ENCODE measurements at regions not wholly inside any gene's neighbourhood (a gene's known extent, or its start where the extent isn't known, plus 50 kb on each side); places are given as distances from the start of the nearest gene placed in this dataset.

- H3K9me3 ChIP-seq (ENCODE audit: control insufficient read depth in 2 of 2, insufficient read depth in 1 of 2, low read length in 1 of 2) = no peaks in the 10 kb centered on the region
- H3K4me3 ChIP-seq (ENCODE audit: low read length in 2 of 2) = no peak overlapping the region
- no peaks in the 10 kb centered on the region for H3K27me3 ChIP-seq (ENCODE audit: control insufficient read depth in 2 of 2, insufficient read depth in 1 of 2, low read length in 1 of 2)
- 78% methylated on average over 3 of the region's 3 CpGs for WGBS
- H3K36me3 ChIP-seq (ENCODE audit: control insufficient read depth in 2 of 2, insufficient read depth in 2 of 2, low read length in 1 of 2) = no peaks in the 10 kb centered on the region
- peak in 4 of 9 donors; percentile 4 to 45 (median 10) for DNase-seq (ENCODE audit: low read depth in 6 of 9, low spot score in 9 of 9)
- no peak overlapping the region for H3K27ac ChIP-seq (ENCODE audit: low read depth in 1 of 2, low read length in 1 of 2)
- H3K4me1 ChIP-seq (ENCODE audit: control insufficient read depth in 2 of 2, insufficient read depth in 2 of 2, low read length in 2 of 2) = no peaks in the 10 kb centered on the region
Observed at GRCh38 chr18:38330573-38330972, 765.0 kb upstream of the CELF4 start.

- Histone ChIP-seq H3K4me1 (ENCODE audit: control insufficient read depth in 2 of 2, insufficient read depth in 2 of 2, low read length in 2 of 2) (no peaks in the 10 kb centered on the region), H3K27me3 (ENCODE audit: control insufficient read depth in 2 of 2, insufficient read depth in 1 of 2, low read length in 1 of 2) (no peaks in the 10 kb centered on the region), H3K4me3 (ENCODE audit: low read length in 2 of 2) (no peak overlapping the region), H3K9me3 (ENCODE audit: control insufficient read depth in 2 of 2, insufficient read depth in 1 of 2, low read length in 1 of 2) (no peaks in the 10 kb centered on the region), H3K36me3 (ENCODE audit: control insufficient read depth in 2 of 2, insufficient read depth in 2 of 2, low read length in 1 of 2) (no peaks in the 10 kb centered on the region), H3K27ac (ENCODE audit: low read depth in 1 of 2, low read length in 1 of 2) (no peak overlapping the region)
- no peak for DNase-seq (ENCODE audit: low read depth in 6 of 9, low spot score in 9 of 9)
Observed at GRCh38 chr18:38329145-38329544, 763.5 kb upstream of the CELF4 start.

GRCh38 chr18:38322206-38322605 is 756.6 kb upstream of the CELF4 start:
- no peaks in the 10 kb centered on the region for H3K36me3 ChIP-seq (ENCODE audit: control insufficient read depth in 2 of 2, insufficient read depth in 2 of 2, low read length in 1 of 2)
- no peak for DNase-seq (ENCODE audit: low read depth in 6 of 9, low spot score in 9 of 9)
- H3K4me3 ChIP-seq (ENCODE audit: low read length in 2 of 2) = no peak overlapping the region
- no peaks in the 10 kb centered on the region for H3K4me1 ChIP-seq (ENCODE audit: control insufficient read depth in 2 of 2, insufficient read depth in 2 of 2, low read length in 2 of 2)
- no peaks in the 10 kb centered on the region for H3K27me3 ChIP-seq (ENCODE audit: control insufficient read depth in 2 of 2, insufficient read depth in 1 of 2, low read length in 1 of 2)
- no peaks in the 10 kb centered on the region for H3K9me3 ChIP-seq (ENCODE audit: control insufficient read depth in 2 of 2, insufficient read depth in 1 of 2, low read length in 1 of 2)
- WGBS = 70% methylated on average over 1 of the region's 1 CpG
- no peak overlapping the region for H3K27ac ChIP-seq (ENCODE audit: low read depth in 1 of 2, low read length in 1 of 2)

- Histone ChIP-seq H3K4me3 (ENCODE audit: low read length in 2 of 2) (no peak overlapping the region), H3K27me3 (ENCODE audit: control insufficient read depth in 2 of 2, insufficient read depth in 1 of 2, low read length in 1 of 2) (no peaks in the 10 kb centered on the region), H3K27ac (ENCODE audit: low read depth in 1 of 2, low read length in 1 of 2) (no peak overlapping the region), H3K4me1 (ENCODE audit: control insufficient read depth in 2 of 2, insufficient read depth in 2 of 2, low read length in 2 of 2) (no peaks in the 10 kb centered on the region), H3K9me3 (ENCODE audit: control insufficient read depth in 2 of 2, insufficient read depth in 1 of 2, low read length in 1 of 2) (no peaks in the 10 kb centered on the region), H3K36me3 (ENCODE audit: control insufficient read depth in 2 of 2, insufficient read depth in 2 of 2, low read length in 1 of 2) (no peaks in the 10 kb centered on the region)
- 95% methylated on average over 3 of the region's 3 CpGs for WGBS
- DNase-seq (ENCODE audit: low read depth in 6 of 9, low spot score in 9 of 9) = no peak
Observed at GRCh38 chr18:38321262-38321661, 755.7 kb upstream of the CELF4 start.

- Histone ChIP-seq H3K9me3 (ENCODE audit: control insufficient read depth in 2 of 2, insufficient read depth in 1 of 2, low read length in 1 of 2) (no peaks in the 10 kb centered on the region), H3K36me3 (ENCODE audit: control insufficient read depth in 2 of 2, insufficient read depth in 2 of 2, low read length in 1 of 2) (no peaks in the 10 kb centered on the region), H3K4me3 (ENCODE audit: low read length in 2 of 2) (no peak overlapping the region), H3K27ac (ENCODE audit: low read depth in 1 of 2, low read length in 1 of 2) (no peak overlapping the region), H3K4me1 (ENCODE audit: control insufficient read depth in 2 of 2, insufficient read depth in 2 of 2, low read length in 2 of 2) (no peaks in the 10 kb centered on the region), H3K27me3 (ENCODE audit: control insufficient read depth in 2 of 2, insufficient read depth in 1 of 2, low read length in 1 of 2) (no peaks in the 10 kb centered on the region)
- DNase-seq (ENCODE audit: low read depth in 6 of 9, low spot score in 9 of 9) = no peak
Observed at GRCh38 chr18:38318416-38318815, 752.8 kb upstream of the CELF4 start.

GRCh38 chr18:38313831-38314230 is 748.2 kb upstream of the CELF4 start:
- H3K4me3 ChIP-seq (ENCODE audit: low read length in 2 of 2) = no peak overlapping the region
- no peaks in the 10 kb centered on the region for H3K9me3 ChIP-seq (ENCODE audit: control insufficient read depth in 2 of 2, insufficient read depth in 1 of 2, low read length in 1 of 2)
- no peaks in the 10 kb centered on the region for H3K36me3 ChIP-seq (ENCODE audit: control insufficient read depth in 2 of 2, insufficient read depth in 2 of 2, low read length in 1 of 2)
- no peaks in the 10 kb centered on the region for H3K27me3 ChIP-seq (ENCODE audit: control insufficient read depth in 2 of 2, insufficient read depth in 1 of 2, low read length in 1 of 2)
- H3K4me1 ChIP-seq (ENCODE audit: control insufficient read depth in 2 of 2, insufficient read depth in 2 of 2, low read length in 2 of 2) = no peaks in the 10 kb centered on the region
- no peak overlapping the region for H3K27ac ChIP-seq (ENCODE audit: low read depth in 1 of 2, low read length in 1 of 2)
- no peak for DNase-seq (ENCODE audit: low read depth in 6 of 9, low spot score in 9 of 9)

GRCh38 chr18:38312532-38312931 is 746.9 kb upstream of the CELF4 start:
- 95% methylated on average over 3 of the region's 3 CpGs for WGBS
- no peaks in the 10 kb centered on the region for H3K36me3 ChIP-seq (ENCODE audit: control insufficient read depth in 2 of 2, insufficient read depth in 2 of 2, low read length in 1 of 2)
- no peak for DNase-seq (ENCODE audit: low read depth in 6 of 9, low spot score in 9 of 9)

GRCh38 chr18:38310936-38311335 is 745.3 kb upstream of the CELF4 start:
- Histone ChIP-seq H3K4me1 (ENCODE audit: control insufficient read depth in 2 of 2, insufficient read depth in 2 of 2, low read length in 2 of 2) (no peaks in the 10 kb centered on the region), H3K4me3 (ENCODE audit: low read length in 2 of 2) (no peak overlapping the region), H3K27me3 (ENCODE audit: control insufficient read depth in 2 of 2, insufficient read depth in 1 of 2, low read length in 1 of 2) (no peaks in the 10 kb centered on the region), H3K9me3 (ENCODE audit: control insufficient read depth in 2 of 2, insufficient read depth in 1 of 2, low read length in 1 of 2) (no peaks in the 10 kb centered on the region), H3K36me3 (ENCODE audit: control insufficient read depth in 2 of 2, insufficient read depth in 2 of 2, low read length in 1 of 2) (no peaks in the 10 kb centered on the region), H3K27ac (ENCODE audit: low read depth in 1 of 2, low read length in 1 of 2) (no peak overlapping the region)
- 95% methylated on average over 2 of the region's 2 CpGs for WGBS
- DNase-seq (ENCODE audit: low read depth in 6 of 9, low spot score in 9 of 9) = no peak

More at GRCh38 chr18:38312532-38312931, 746.9 kb upstream of the CELF4 start:
- H3K27ac ChIP-seq (ENCODE audit: low read depth in 1 of 2, low read length in 1 of 2) = no peak overlapping the region
- H3K4me1 ChIP-seq (ENCODE audit: control insufficient read depth in 2 of 2, insufficient read depth in 2 of 2, low read length in 2 of 2) = no peaks in the 10 kb centered on the region
- no peaks in the 10 kb centered on the region for H3K27me3 ChIP-seq (ENCODE audit: control insufficient read depth in 2 of 2, insufficient read depth in 1 of 2, low read length in 1 of 2)
- no peak overlapping the region for H3K4me3 ChIP-seq (ENCODE audit: low read length in 2 of 2)
- no peaks in the 10 kb centered on the region for H3K9me3 ChIP-seq (ENCODE audit: control insufficient read depth in 2 of 2, insufficient read depth in 1 of 2, low read length in 1 of 2)

- Histone ChIP-seq H3K4me3 (ENCODE audit: low read length in 2 of 2) (no peak overlapping the region), H3K27me3 (ENCODE audit: control insufficient read depth in 2 of 2, insufficient read depth in 1 of 2, low read length in 1 of 2) (no peaks in the 10 kb centered on the region), H3K36me3 (ENCODE audit: control insufficient read depth in 2 of 2, insufficient read depth in 2 of 2, low read length in 1 of 2) (no peaks in the 10 kb centered on the region), H3K4me1 (ENCODE audit: control insufficient read depth in 2 of 2, insufficient read depth in 2 of 2, low read length in 2 of 2) (no peaks in the 10 kb centered on the region), H3K9me3 (ENCODE audit: control insufficient read depth in 2 of 2, insufficient read depth in 1 of 2, low read length in 1 of 2) (no peaks in the 10 kb centered on the region), H3K27ac (ENCODE audit: low read depth in 1 of 2, low read length in 1 of 2) (no peak overlapping the region)
- no peak for DNase-seq (ENCODE audit: low read depth in 6 of 9, low spot score in 9 of 9)
- WGBS = 94% methylated on average over 5 of the region's 5 CpGs
Observed at GRCh38 chr18:38307914-38308313, 742.3 kb upstream of the CELF4 start.

- Histone ChIP-seq H3K36me3 (ENCODE audit: control insufficient read depth in 2 of 2, insufficient read depth in 2 of 2, low read length in 1 of 2) (no peaks in the 10 kb centered on the region), H3K4me3 (ENCODE audit: low read length in 2 of 2) (no peak overlapping the region), H3K27me3 (ENCODE audit: control insufficient read depth in 2 of 2, insufficient read depth in 1 of 2, low read length in 1 of 2) (no peaks in the 10 kb centered on the region), H3K27ac (ENCODE audit: low read depth in 1 of 2, low read length in 1 of 2) (no peak overlapping the region), H3K4me1 (ENCODE audit: control insufficient read depth in 2 of 2, insufficient read depth in 2 of 2, low read length in 2 of 2) (no peaks in the 10 kb centered on the region), H3K9me3 (ENCODE audit: control insufficient read depth in 2 of 2, insufficient read depth in 1 of 2, low read length in 1 of 2) (no peaks in the 10 kb centered on the region)
- 95% methylated on average over 4 of the region's 4 CpGs for WGBS
- no peak for DNase-seq (ENCODE audit: low read depth in 6 of 9, low spot score in 9 of 9)
Observed at GRCh38 chr18:38305961-38306360, 740.4 kb upstream of the CELF4 start.

All from thymus (tissue), 11 donors.